ENCODE measurements at regions not wholly inside any gene's neighbourhood (a gene's known extent, or its start where the extent isn't known, plus 50 kb on each side); places are given as distances from the start of the nearest gene placed in this dataset.

- DNase-seq: no peak
- no peak overlapping the region for H3K4me3 ChIP-seq (ENCODE audit: low read depth in 2 of 2, low read length in 1 of 2)
- H3K9me2 ChIP-seq: no peaks in the 10 kb centered on the region
- H3K4me2 ChIP-seq: no peak overlapping the region
- no peaks in the 10 kb centered on the region for H3K27me3 ChIP-seq (ENCODE audit: insufficient read depth)
- H3K79me2 ChIP-seq (ENCODE audit: insufficient read depth): no peaks in the 10 kb centered on the region
- WGBS (ENCODE audit: low lambda C conversion rate): 22% methylated on average over 3 of the region's 3 CpGs
- no peaks in the 10 kb centered on the region for H3F3A ChIP-seq (replicated peaks; ENCODE audit: insufficient read depth)
- CTCF ChIA-PET: interaction anchor here (0.7 kb wide), 1 partner anchor 18 kb away, joined by 3 read pairs; no protein-coding TSS in a partner anchor
- no peaks in the 10 kb centered on the region for H3K9me3 ChIP-seq
- POLR2A ChIA-PET: no interaction called here
- no peak overlapping the region for H3K9ac ChIP-seq
- H4K20me1 ChIP-seq (ENCODE audit: insufficient read depth): no peaks in the 10 kb centered on the region
- no peak overlapping the region for H3K27ac ChIP-seq (ENCODE audit: low read depth in 2 of 2, low read length in 1 of 2)
- TF ChIP-seq RXRA (IDR thresholded peaks at IDR 0.05; ENCODE audit: borderline replicate concordance, low read depth) (no peak), MXI1 (IDR thresholded peaks at IDR 0.05; ENCODE audit: low read depth, low read length) (no peak), GATA2 (CRISPR knock-in tag; IDR thresholded peaks at IDR 0.05) (no peak), EP300 (IDR thresholded peaks at IDR 0.05; ENCODE audit: borderline replicate concordance in 1 of 2, low read depth in 1 of 2, low read length in 1 of 2) (no peak)
- no peaks in the 10 kb centered on the region for H3K4me1 ChIP-seq (ENCODE audit: control insufficient read depth in 1 of 2, insufficient read depth in 2 of 2, low read depth in 1 of 2, low read length in 1 of 2)
- no peaks in the 10 kb centered on the region for H3K36me3 ChIP-seq (replicated peaks in 1 of 2; ENCODE audit: control insufficient read depth in 1 of 2, insufficient read depth in 2 of 2, low read length in 1 of 2)
- no peak overlapping the region for H2AFZ ChIP-seq (ENCODE audit: low read depth)
Observed at GRCh38 chr3:87161851-87162250, 65.3 kb upstream of the CHMP2B start.

- Histone ChIP-seq H3K4me1 (ENCODE audit: control insufficient read depth in 1 of 2, insufficient read depth in 2 of 2, low read depth in 1 of 2, low read length in 1 of 2) (no peaks in the 10 kb centered on the region), H2AFZ (ENCODE audit: low read depth) (no peak overlapping the region), H3K4me3 (ENCODE audit: low read depth in 2 of 2, low read length in 1 of 2) (no peak overlapping the region), H3F3A (replicated peaks; ENCODE audit: insufficient read depth) (no peaks in the 10 kb centered on the region), H3K9ac (no peak overlapping the region), H3K9me2 (no peaks in the 10 kb centered on the region), H3K4me2 (no peak overlapping the region), H4K20me1 (ENCODE audit: insufficient read depth) (no peaks in the 10 kb centered on the region), H3K9me3 (no peaks in the 10 kb centered on the region), H3K27me3 (ENCODE audit: insufficient read depth) (no peaks in the 10 kb centered on the region), H3K27ac (ENCODE audit: low read depth in 2 of 2, low read length in 1 of 2) (no peak overlapping the region), H3K36me3 (replicated peaks in 1 of 2; ENCODE audit: control insufficient read depth in 1 of 2, insufficient read depth in 2 of 2, low read length in 1 of 2) (no peaks in the 10 kb centered on the region), H3K79me2 (ENCODE audit: insufficient read depth) (no peaks in the 10 kb centered on the region)
- TF ChIP-seq JUND (IDR thresholded peaks at IDR 0.05): no peak
- TF ChIP-seq RAD21 (IDR thresholded peaks at IDR 0.05; ENCODE audit: low read length): no peak
- TF ChIP-seq MAX (IDR thresholded peaks at IDR 0.05; ENCODE audit: low read depth): no peak
- TF ChIP-seq ELF1 (IDR thresholded peaks at IDR 0.05): no peak
- TF ChIP-seq PBX3 (IDR thresholded peaks at IDR 0.05): no peak
- TF ChIP-seq USF1 (IDR thresholded peaks at IDR 0.05; ENCODE audit: borderline replicate concordance, low read depth): no peak
- DNase-seq: no peak
- 0% methylated on average over 1 of the region's 1 CpG for WGBS (ENCODE audit: low lambda C conversion rate)
- ChIA-PET POLR2A (no interaction called here), CTCF (interaction anchor here (0.7 to 1.4 kb wide), 2 partner anchors 18 to 387 kb away, joined by 3 to 4 read pairs; no protein-coding TSS in a partner anchor)
Observed at GRCh38 chr3:87161417-87161816, 65.7 kb upstream of the CHMP2B start.

GRCh38 chr3:87161013-87161412 lies 66.1 kb upstream of the CHMP2B start:
- WGBS (ENCODE audit: low lambda C conversion rate): 15% methylated on average over 3 of the region's 3 CpGs
- no peak for DNase-seq
- TF ChIP-seq GATA2 (CRISPR knock-in tag; IDR thresholded peaks at IDR 0.05) (no peak), GABPA (IDR thresholded peaks at IDR 0.05; ENCODE audit: low read depth) (no peak), TCF12 (IDR thresholded peaks at IDR 0.05) (no peak), EP300 (IDR thresholded peaks at IDR 0.05; ENCODE audit: borderline replicate concordance in 1 of 2, low read depth in 1 of 2, low read length in 1 of 2) (no peak), REST (IDR thresholded peaks at IDR 0.05; ENCODE audit: low read depth, low read length) (no peak), PBX3 (IDR thresholded peaks at IDR 0.05) (no peak), SIN3A (IDR thresholded peaks at IDR 0.05; ENCODE audit: borderline replicate concordance, low read depth, low read length) (no peak), FOXJ3 (CRISPR knock-in tag; IDR thresholded peaks at IDR 0.05) (no peak), POLR2AphosphoS5 (IDR thresholded peaks at IDR 0.05; ENCODE audit: low read depth, low read length) (no peak)

More at GRCh38 chr3:87161013-87161412, 66.1 kb upstream of the CHMP2B start:
- Histone ChIP-seq H4K20me1 (ENCODE audit: insufficient read depth) (no peaks in the 10 kb centered on the region), H3K36me3 (replicated peaks in 1 of 2; ENCODE audit: control insufficient read depth in 1 of 2, insufficient read depth in 2 of 2, low read length in 1 of 2) (no peaks in the 10 kb centered on the region), H3K9me2 (no peaks in the 10 kb centered on the region), H2AFZ (ENCODE audit: low read depth) (no peak overlapping the region), H3F3A (replicated peaks; ENCODE audit: insufficient read depth) (no peaks in the 10 kb centered on the region), H3K27me3 (ENCODE audit: insufficient read depth) (no peaks in the 10 kb centered on the region), H3K79me2 (ENCODE audit: insufficient read depth) (no peaks in the 10 kb centered on the region), H3K4me3 (ENCODE audit: low read depth in 2 of 2, low read length in 1 of 2) (no peak overlapping the region), H3K4me2 (no peak overlapping the region), H3K27ac (ENCODE audit: low read depth in 2 of 2, low read length in 1 of 2) (no peak overlapping the region), H3K9me3 (no peaks in the 10 kb centered on the region), H3K4me1 (ENCODE audit: control insufficient read depth in 1 of 2, insufficient read depth in 2 of 2, low read depth in 1 of 2, low read length in 1 of 2) (no peaks in the 10 kb centered on the region), H3K9ac (no peak overlapping the region)
- CTCF ChIA-PET: interaction anchor here (0.7 to 2.5 kb wide), 3 partner anchors 15 to 387 kb away, joined by 3 to 10 read pairs (median 4); no protein-coding TSS in a partner anchor
- POLR2A ChIA-PET: no interaction called here

Measured in SK-N-SH (cell line).